HUES64 (cell line): ENCODE measurements at regions not wholly inside any gene's neighbourhood (a gene's known extent, or its start where the extent isn't known, plus 50 kb on each side); places are given as distances from the start of the nearest gene placed in this dataset.

Source experiments
- H3K27ac ChIP-seq: 2 replicates; pipeline ENCODE4 v1.7.0; 2013; ENCODE audit warnings: low read depth, low read length, inconsistent platforms
- H3K27me3 ChIP-seq: 2 replicates; pipeline ENCODE4 v1.6.1; 2013; ENCODE audit warnings: mild to moderate bottlenecking, low read length; ENCODE audit not compliant: insufficient read depth
- H3K36me3 ChIP-seq: 2 replicates; pipeline ENCODE4 v1.6.1; 2013; ENCODE audit warnings: mild to moderate bottlenecking, low read length; ENCODE audit not compliant: insufficient read depth
- H3K4me1 ChIP-seq: 2 replicates; pipeline ENCODE4 v1.6.1; 2013; ENCODE audit warnings: mild to moderate bottlenecking, low read length, moderate library complexity; ENCODE audit not compliant: insufficient read depth
- H3K4me3 ChIP-seq: 2 replicates; pipeline ENCODE4 v1.5.1; 2013; ENCODE audit warnings: mild to moderate bottlenecking, low read length, moderate library complexity
- H3K9ac ChIP-seq: 2 replicates; pipeline ENCODE4 v1.6.1; 2013; ENCODE audit warnings: mild to moderate bottlenecking, low read depth, low read length
- H3K9me3 ChIP-seq: 2 replicates; pipeline ENCODE4 v1.6.1; 2013; ENCODE audit warnings: low read depth, low read length; ENCODE audit not compliant: insufficient read depth
- WGBS: fragments of 150-250, 120-280 bp; methylation state at CpG from one replicate; pipeline ENCODE4 v1.1.7; 2013; ENCODE audit warnings: missing lambda C conversion rate; 5-methylcytosine and 5-hydroxymethylcytosine counted together

- H3K27ac ChIP-seq, result no peak overlapping the region
- H3K9me3 ChIP-seq, result no peaks in the 10 kb centered on the region; the same call in 1 of the 2 replicates
- no peaks in the 10 kb centered on the region for H3K4me1 ChIP-seq
- 89% methylated on average over 6 of the region's 6 CpGs for WGBS
- H3K9ac ChIP-seq, result no peak overlapping the region
- H3K4me3 ChIP-seq, result no peak overlapping the region
- no peaks in the 10 kb centered on the region for H3K27me3 ChIP-seq
- no peaks in the 10 kb centered on the region for H3K36me3 ChIP-seq
Observed at GRCh38 chr13:91111476-91112200, 235.8 kb upstream of the MIR17HG start.

DNA sequence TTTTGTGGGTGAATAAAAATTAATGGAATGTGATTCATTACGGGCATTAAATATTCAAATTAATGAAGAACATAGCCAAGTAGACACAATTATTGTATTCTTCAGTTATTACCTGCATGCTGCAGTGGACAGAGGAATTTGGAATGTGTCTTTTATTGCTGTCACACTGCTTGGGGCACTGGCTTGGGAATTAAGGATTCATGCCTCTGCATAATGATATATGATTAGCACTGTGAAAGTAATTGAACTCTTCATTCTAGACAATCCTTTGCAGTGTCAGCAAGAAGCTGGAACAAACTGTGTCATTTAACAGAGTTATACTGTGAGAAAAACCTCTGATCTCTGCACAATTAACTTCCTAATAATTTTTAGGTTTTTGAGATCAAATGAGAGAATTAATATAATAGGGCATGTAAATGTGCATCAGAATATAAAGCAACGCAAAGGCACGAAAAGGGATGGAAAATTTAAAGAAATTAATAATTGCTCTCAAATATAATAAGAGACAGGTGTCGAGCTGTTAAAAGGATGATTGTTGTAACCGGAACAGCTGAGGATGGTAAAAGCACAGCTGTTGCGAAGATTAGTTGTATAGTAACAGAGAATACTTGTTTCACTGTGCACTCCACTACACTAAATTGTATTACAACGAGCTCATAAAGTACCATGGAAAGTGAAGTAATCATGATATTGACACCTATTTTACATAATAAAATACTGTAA is 235.1 kb upstream of the MIR17HG start:
- WGBS, result 98% methylated on average over 6 of the region's 7 CpGs

GRCh38 chr13:91112924-91113277 is 234.6 kb upstream of the MIR17HG start:
- H3K36me3 ChIP-seq, result no peaks in the 10 kb centered on the region
- H3K4me1 ChIP-seq, result no peaks in the 10 kb centered on the region
- H3K9ac ChIP-seq, result no peak overlapping the region
- no peak overlapping the region for H3K4me3 ChIP-seq
- H3K9me3 ChIP-seq, result no peaks in the 10 kb centered on the region; the same call in 1 of the 2 replicates
- H3K27me3 ChIP-seq, result no peaks in the 10 kb centered on the region
- H3K27ac ChIP-seq, result no peak overlapping the region
- 88% methylated on average over 1 of the region's 1 CpG for WGBS

More for the DNA sequence above, 235.1 kb upstream of the MIR17HG start:
- no peak overlapping the region for H3K9ac ChIP-seq
- H3K36me3 ChIP-seq, result no peaks in the 10 kb centered on the region
- no peaks in the 10 kb centered on the region for H3K4me1 ChIP-seq
- H3K9me3 ChIP-seq, result no peaks in the 10 kb centered on the region; the same call in 1 of the 2 replicates
- H3K27ac ChIP-seq, result no peak overlapping the region
- H3K27me3 ChIP-seq, result no peaks in the 10 kb centered on the region
- no peak overlapping the region for H3K4me3 ChIP-seq

DNA sequence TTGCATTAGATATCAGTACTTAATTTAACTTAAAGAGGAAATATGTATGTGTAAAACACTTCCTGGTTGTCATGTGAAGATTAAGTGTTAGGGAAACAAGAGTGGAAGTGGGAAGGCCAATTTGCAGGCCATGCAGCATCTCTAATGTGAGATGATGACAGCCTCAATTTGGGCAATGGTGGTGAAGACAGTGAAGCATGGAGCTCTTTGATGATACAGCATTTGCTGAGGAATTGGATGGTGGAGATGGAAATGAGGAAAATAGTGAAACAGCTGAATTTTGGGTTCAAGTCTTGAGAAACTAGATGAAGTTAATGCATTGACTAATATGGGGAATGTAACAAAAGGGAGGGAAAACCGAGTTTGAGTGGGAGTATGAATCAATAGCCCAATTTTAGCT is 231.7 kb upstream of the MIR17HG start:
- WGBS, result 91% methylated on average over 1 of the region's 1 CpG
- no peak overlapping the region for H3K4me3 ChIP-seq

DNA sequence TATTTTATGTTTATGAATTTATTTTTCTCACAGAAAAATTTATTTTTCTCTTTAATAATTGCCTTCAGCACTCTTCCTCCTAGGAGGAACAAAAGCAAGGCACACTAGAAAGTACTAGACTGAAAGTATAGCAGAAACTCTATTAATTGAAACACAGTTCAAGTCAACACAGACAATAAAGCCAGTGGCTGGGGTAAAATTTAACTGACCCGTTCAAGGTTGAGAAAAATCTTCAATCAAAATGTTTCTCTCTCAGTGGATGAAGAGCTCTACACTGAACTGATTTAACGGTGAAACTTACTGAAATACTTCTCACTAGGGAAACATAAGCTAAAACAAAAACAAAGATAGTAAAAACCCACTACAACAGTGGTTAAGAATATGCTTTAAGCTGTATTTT is 230.1 kb upstream of the MIR17HG start:
- 84% methylated on average over 2 of the region's 2 CpGs for WGBS
- Histone ChIP-seq H3K9ac (no peak overlapping the region), H3K27ac (no peak overlapping the region), H3K9me3 (no peaks in the 10 kb centered on the region), H3K4me3 (no peak overlapping the region), H3K36me3 (no peaks in the 10 kb centered on the region), H3K4me1 (no peaks in the 10 kb centered on the region), H3K27me3 (no peaks in the 10 kb centered on the region)

More for the DNA sequence above, 231.7 kb upstream of the MIR17HG start:
- Histone ChIP-seq H3K36me3 (no peaks in the 10 kb centered on the region), H3K9me3 (no peaks in the 10 kb centered on the region), H3K4me1 (no peaks in the 10 kb centered on the region), H3K27ac (no peak overlapping the region), H3K27me3 (no peaks in the 10 kb centered on the region), H3K9ac (no peak overlapping the region)

DNA sequence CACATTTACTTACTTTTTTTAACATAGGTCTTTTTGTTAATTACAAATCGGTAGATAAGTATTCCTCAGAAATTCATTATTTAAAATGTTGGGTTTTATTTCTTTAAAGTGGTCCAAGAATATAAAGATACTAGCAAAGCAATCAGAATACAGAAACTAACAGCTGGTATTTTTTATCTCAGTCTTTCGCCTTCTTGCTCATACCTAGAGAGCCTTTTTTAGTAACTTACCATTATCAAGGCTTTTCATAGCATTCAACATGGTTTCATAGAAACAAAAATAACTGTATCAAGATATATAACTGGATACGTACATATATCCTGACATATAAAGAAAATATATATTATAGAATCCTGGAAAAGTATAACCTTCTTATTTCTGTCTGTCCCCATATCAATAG is 227.8 kb upstream of the MIR17HG start:
- Histone ChIP-seq H3K27me3 (no peaks in the 10 kb centered on the region), H3K4me3 (no peak overlapping the region), H3K36me3 (no peaks in the 10 kb centered on the region), H3K4me1 (peaks cover 12% of the 10 kb centered on the region), H3K27ac (no peak overlapping the region), H3K9ac (no peak overlapping the region), H3K9me3 (no peaks in the 10 kb centered on the region)
- WGBS, result 100% methylated on average over 1 of the region's 3 CpGs

DNA sequence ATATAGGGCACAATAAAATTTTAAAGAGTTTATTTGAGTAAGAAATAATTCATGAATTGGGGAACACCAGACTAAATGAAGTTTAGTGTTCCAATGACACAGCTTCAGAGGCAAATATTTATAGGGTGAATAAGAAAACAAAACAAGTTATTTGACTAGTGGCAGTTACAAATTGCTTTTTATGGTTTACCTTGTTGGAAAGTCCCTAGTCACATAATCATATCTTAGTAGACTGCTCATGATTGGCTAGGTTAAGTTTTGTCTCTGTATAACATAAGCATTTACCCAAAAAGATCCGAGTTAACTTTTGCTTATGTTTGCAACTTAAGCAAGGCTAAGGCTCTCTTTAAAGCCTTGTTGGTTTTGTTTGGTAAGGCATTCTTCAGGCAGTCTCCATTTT is 224.7 kb upstream of the MIR17HG start:
- H3K9ac ChIP-seq, result no peak overlapping the region
- no peak overlapping the region for H3K4me3 ChIP-seq
- H3K9me3 ChIP-seq, result no peaks in the 10 kb centered on the region
- peaks cover 18% of the 10 kb centered on the region for H3K4me1 ChIP-seq
- no peaks in the 10 kb centered on the region for H3K36me3 ChIP-seq
- H3K27ac ChIP-seq, result no peak overlapping the region
- H3K27me3 ChIP-seq, result no peaks in the 10 kb centered on the region
- no CpG with 5 or more reads among the region's 1 CpG for WGBS

GRCh38 chr13:91123456-91124127 is 223.9 kb upstream of the MIR17HG start:
- Histone ChIP-seq H3K27ac (no peak overlapping the region), H3K4me3 (no peak overlapping the region), H3K9ac (no peak overlapping the region), H3K27me3 (no peaks in the 10 kb centered on the region), H3K4me1 (peaks cover 18% of the 10 kb centered on the region), H3K36me3 (no peaks in the 10 kb centered on the region), H3K9me3 (no peaks in the 10 kb centered on the region)
- WGBS, result 65% methylated on average over 5 of the region's 5 CpGs

DNA sequence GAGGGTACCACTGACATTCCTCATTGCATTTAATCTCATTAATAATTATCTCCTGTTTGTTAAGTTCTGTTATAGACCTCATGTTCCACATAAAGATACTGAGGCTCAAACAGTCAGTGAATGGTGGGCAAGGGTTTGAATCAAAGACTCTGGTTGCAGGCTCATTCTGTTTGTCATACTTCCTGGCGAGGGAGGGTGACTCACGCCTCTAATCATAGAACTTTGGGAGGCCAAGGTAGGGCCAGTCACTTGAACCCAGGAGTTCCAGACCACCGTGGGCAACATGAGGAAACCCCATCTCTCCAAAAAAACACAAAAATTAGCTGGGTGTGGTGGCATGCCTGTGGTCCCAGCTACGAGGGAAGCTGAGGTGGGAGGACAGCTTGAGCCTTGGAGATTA is 220.7 kb upstream of the MIR17HG start:
- H3K9me3 ChIP-seq, result no peaks in the 10 kb centered on the region
- H3K4me3 ChIP-seq, result no peak overlapping the region
- no peaks in the 10 kb centered on the region for H3K36me3 ChIP-seq
- no peak overlapping the region for H3K9ac ChIP-seq
- no peaks in the 10 kb centered on the region for H3K27me3 ChIP-seq
- peaks cover 18% of the 10 kb centered on the region for H3K4me1 ChIP-seq
- WGBS, result 93% methylated on average over 4 of the region's 4 CpGs
- H3K27ac ChIP-seq, result no peak overlapping the region

GRCh38 chr13:91127995-91128394 is 219.5 kb upstream of the MIR17HG start:
- H3K27ac ChIP-seq, result no peak overlapping the region
- H3K4me1 ChIP-seq, result peaks cover 18% of the 10 kb centered on the region
- H3K9ac ChIP-seq, result no peak overlapping the region
- WGBS, result 100% methylated on average over 1 of the region's 1 CpG
- H3K9me3 ChIP-seq, result no peaks in the 10 kb centered on the region
- H3K4me3 ChIP-seq, result no peak overlapping the region
- H3K27me3 ChIP-seq, result no peaks in the 10 kb centered on the region
- H3K36me3 ChIP-seq, result no peaks in the 10 kb centered on the region

DNA sequence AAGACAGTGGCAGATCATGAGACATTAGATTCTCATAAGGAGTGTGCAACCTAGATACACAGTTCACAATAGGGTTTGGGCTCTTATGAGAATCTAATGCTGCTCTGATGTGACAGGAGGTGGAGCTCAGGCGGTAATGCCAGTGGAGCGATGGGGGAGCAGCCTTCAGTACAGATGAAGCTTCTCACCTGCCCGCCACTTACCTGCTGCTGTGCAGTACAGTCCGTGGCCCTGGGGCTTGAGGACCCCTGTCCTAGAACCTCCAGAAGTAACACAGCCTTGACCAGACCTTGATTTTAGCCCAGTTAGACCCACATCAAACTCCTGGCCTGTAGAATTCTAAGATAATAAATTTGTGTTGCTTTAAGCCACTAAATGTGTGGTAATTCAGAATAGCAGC is 215.1 kb upstream of the MIR17HG start:
- no peaks in the 10 kb centered on the region for H3K36me3 ChIP-seq
- no peak overlapping the region for H3K4me3 ChIP-seq
- no peaks in the 10 kb centered on the region for H3K9me3 ChIP-seq
- H3K9ac ChIP-seq, result no peak overlapping the region
- H3K4me1 ChIP-seq, result peaks cover 23% of the 10 kb centered on the region
- 97% methylated on average over 4 of the region's 4 CpGs for WGBS
- no peaks in the 10 kb centered on the region for H3K27me3 ChIP-seq
- no peak overlapping the region for H3K27ac ChIP-seq
